GM21526 (cell line): ENCODE measurements at regions not wholly inside any gene's neighbourhood (a gene's known extent, or its start where the extent isn't known, plus 50 kb on each side); places are given as distances from the start of the nearest gene placed in this dataset.
"Not testable (repeated sequence)": the region's sequence is repeated elsewhere in the genome, so short reads cannot be mapped to it uniquely, and the experiment has no call there.

Experiments used
- ATAC-seq: cut with Tn5 transposase; IDR thresholded peaks from one replicate; pipeline ENCODE4 v1.9.1; 2021; ENCODE audit warnings: moderate library complexity; ENCODE audit not compliant: unreplicated experiment, low FRiP score

DNA sequence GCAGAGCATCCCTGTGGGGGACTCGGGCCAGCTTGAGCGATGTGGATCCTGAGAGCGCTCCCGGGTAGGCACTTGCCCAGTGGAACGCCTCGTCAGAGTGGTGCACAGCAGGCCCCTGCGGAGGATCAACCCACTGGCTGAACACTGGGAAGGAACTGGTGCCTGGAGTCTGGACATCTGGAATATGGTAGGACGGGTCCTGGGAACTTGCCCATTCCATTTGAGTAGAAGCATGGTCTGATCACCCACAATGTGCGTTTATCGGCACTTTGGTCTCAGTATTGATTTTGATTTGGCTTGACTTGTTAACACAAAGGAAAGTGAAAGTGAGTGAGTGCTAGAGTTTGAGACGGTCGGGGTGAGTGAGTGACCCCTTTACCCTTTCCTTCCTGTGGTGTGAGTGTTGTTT is 1336.2 kb upstream of the CHAC2 start:
- ATAC-seq: no peak

GRCh38 chr2:52429740-52430139 is 1337.9 kb upstream of the CHAC2 start:
- ATAC-seq: no peak

DNA sequence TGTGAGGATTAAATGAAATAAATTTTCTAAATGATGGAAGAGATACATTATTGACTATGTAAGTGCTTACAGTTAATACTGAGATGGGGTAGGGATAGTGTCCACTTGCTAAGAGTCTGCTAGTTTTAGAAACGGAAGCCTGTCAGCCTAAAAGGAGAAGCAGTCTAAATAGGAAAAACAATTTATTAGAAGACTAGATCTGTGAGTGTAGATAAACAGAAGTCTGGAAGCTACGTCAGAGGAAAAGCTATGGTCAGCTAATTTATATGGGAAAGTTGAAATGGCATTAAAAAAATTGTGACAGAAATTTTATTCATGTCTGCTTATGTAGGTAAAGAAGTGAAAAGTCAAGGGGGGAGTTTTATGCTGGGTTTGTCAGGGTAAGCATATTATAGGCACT is 1338.4 kb upstream of the CHAC2 start:
- ATAC-seq: no peak

DNA sequence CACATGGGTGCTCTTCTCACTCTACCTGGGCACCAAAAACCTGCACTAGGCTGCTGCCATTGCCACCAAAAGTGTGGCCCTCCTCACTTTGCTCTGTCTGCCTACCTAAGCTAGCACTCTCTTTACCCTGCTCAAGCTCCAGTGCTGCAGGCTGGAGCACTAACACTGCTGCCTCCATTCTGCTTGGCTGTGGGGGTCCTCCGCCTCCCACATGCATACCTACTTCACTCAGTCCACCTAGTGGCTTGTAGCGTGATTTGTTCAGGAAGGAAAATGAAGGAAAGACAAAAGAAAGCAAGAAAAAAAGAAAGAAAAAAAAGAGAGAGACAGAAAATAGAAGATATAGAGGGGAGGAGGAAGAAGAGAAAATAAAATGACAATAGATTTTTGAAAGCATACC is 1339.4 kb upstream of the CHAC2 start:
- no peak for ATAC-seq

- ATAC-seq: no peak
Measured at GRCh38 chr2:52423655-52424054, 1343.9 kb upstream of the CHAC2 start.

DNA sequence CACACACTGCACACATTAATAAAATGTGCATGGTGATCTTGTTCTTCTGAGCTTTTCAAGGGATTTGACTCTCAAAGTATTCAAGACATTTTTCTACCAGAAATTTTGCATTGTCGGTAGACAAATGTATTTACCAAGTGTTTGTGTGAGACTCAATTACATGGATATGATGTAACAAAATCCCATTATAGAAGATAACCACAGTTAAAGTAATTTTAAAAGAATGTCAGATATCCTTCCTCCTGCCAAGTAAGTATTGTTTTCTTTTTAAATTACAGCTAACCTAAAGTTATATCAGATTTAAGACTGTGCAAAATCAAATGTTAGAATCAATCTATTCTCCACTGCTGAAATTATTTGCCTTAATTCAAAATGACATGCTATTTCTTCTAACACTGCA is 1344.5 kb upstream of the CHAC2 start:
- ATAC-seq: no peak

DNA sequence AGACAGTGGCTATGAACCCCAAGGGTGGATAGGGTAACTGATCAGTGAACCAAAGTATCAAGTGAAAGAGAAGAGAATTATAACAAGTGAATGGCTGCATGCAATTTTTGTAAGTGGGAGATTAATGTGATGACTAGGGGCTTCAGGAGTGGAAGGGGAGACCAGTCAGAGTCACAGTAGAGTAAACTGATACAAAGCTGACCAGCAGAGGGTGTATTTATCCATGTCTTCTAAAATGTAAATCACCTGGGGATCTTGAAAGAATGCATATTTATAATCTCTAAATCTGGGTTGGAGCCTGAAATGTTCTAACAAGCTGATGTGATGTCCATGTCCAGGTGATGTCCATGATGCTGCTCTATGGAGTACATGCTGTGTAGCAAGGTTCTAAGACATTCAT is 1351.3 kb upstream of the CHAC2 start:
- ATAC-seq: no peak

DNA sequence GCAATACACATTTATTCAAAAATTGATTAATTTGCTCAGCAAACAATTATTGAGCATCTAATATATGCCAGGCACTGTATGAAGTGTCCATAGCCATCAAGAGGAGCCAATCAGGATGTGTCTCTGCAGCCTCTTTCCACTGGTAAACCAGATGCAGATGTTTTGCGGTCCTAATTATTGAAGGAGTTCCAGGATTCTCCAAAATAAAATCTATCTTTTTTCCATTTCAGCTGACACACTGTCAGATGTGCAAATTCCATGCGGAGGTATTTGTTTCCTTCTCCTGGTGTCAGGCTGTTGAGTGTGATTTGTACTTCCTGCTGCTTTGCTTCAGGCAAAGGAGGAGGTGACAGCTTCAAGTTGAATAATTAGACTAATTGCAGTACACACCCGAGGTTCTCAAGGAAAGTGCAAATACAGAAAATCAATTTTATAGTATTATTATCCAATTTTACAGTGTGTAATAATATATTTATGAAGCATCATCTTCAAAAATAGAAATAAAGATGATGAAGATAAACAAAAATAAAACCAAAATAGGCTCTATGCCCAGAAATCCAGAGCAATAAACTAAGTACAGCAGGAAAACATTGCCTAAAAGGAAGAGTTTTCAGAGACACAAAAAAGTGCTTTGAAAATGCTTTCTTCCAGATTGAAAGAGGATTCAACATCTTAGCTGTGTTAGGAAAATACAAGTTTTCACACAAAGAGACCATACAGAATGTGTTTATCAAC is 1352.9 kb upstream of the CHAC2 start:
- ATAC-seq: no peak

DNA sequence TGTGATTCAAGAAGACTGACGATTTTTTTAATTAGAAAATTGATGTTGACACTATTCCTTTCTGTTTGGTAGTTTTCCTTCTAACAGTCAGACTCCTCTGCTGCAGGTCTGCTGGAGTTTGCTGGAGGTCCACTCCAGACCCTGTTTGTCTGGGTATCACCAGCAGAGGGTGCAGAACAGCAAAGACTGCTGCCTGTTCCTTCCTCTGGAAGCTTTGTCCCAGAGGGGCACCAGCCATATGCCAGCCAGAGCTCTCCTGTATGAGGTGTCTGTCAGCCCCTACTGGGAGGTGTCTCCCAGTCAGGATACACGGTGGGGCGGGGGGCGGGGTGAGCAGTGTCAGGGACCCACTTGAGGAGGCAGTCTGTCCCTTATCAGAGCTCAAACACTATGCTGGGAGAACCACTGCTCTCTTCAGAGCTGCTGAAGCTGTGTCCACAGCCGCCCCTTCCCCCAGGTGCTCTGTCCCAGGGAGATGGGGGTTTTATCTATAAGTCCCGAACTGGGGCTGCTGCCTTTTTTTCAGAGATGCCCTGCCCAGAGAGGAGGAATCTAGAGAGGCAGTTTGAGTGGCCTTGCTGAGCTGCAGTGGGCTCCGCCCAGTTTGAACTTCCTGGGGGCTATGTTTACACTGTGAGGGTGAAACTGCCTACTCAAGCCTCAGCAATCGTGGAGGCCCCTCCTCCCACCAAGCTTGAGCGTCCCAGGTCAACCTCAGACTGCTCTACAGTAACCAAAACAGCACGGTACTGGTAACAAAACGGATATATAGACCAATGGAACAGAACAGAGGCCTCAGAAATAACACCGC is 1358.1 kb upstream of the CHAC2 start:
- ATAC-seq: not testable (repeated sequence)

- no peak for ATAC-seq
Measured at GRCh38 chr2:52405980-52406379, 1361.6 kb upstream of the CHAC2 start.

- ATAC-seq: no peak
Measured at GRCh38 chr2:52404866-52405265, 1362.7 kb upstream of the CHAC2 start.

DNA sequence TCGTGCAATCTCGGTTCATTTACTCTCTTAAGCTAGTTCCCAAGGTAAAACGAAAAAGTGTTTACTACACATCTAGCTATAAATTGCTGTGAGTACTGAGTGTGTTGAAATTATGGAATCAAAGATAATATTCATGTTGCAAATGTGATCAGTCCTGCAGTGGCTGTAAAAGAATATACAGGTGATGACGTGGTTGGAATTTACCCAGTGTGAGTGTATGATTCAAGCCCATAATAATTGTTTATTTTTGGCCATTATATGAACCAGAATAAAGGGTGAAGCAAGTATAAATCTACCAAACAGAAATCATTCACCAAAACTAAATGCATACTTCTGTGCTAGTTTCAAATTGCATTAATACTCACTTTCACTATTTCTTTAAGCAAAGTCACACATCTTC is 1363.6 kb upstream of the CHAC2 start:
- ATAC-seq: no peak

GRCh38 chr2:52402128-52402527 is 1365.5 kb upstream of the CHAC2 start:
- ATAC-seq: no peak

DNA sequence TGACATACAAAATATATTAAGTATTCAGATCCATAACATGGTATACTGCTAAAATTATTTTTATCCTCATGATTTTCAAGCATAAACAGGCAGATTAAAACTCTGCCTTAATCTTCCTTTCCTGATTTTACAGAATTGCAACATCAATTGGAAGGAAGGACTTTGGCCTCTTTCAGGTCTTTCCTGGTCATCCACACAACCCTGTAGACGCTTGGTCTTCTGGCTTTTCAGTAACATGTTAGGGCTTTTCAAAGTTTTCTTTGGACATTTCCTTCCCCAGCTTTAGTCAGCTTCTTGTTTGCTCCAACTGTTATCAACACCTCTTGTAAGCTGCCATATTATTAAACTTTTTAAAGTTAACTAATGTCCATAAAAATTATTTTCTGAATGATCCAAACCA is 1364.9 kb upstream of the NRXN1 start:
- no peak for ATAC-seq

DNA sequence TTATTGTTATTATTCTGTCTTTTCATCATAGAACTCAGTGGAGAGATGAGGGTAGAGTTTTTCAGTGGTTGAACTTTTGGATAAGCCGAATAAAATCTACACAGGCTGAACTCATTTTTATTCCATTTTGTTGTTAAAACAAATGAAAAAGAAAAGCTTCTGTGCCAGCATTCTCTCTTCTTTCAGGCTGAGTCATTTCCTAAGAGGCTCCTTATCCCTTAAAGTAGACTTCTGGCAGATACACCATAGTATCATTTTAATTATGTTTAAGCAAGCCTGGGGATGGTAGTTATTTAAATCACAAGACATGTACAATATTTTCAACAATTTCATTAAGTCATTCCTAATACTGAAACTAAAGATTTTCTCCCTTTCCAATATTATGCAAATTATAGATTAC is 1364.0 kb upstream of the NRXN1 start:
- no peak for ATAC-seq

- ATAC-seq: no peak
Measured at GRCh38 chr2:52391621-52392020, 1359.7 kb upstream of the NRXN1 start.

DNA sequence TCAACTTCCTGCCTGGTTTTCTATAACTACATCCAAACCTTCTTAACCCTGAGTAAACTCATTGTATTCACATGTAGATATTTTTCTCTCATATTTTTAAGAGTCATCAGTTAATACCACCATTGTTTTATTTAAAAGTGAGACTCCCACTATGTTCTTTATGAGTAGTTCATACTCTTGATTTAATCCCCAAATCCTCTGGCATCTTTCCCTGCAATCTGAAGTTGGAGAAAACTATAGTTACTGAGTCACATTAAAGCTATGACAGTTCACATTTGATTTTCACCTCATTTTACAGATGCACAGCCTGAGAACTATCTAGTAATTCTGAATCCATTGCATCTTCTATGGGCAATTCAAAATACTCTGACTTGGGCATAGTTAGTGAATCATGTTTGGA is 1358.7 kb upstream of the NRXN1 start:
- ATAC-seq: no peak

DNA sequence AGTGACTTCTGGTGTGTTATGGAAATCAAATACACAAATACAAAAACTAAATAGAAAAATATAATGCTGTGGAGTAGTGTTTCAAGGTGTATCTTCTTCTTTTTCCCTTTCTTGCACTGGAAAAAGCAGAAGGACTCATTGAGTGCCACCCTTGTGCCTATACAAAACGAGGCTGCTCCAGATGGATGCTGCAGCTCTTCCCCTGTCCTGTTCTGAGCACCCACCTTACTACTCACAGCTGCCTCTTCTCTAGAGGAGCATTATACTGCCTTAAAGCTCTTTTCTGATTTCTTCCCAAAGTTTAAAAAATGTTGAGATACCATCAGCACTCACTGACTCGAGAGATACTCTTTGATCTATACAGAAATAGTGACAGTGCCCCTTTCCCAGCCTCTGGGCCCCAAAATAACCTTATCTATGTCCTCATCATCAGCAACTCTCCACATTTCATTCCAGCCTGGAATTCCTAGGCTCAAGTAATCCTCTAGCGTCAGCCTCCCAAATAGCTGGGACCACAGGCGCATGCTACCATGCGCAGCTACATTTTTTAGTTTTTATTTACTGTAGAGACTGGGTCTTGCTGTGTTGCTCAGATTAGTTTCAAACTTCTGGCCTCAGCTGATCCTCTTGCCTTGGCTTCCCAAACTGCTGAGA is 1356.1 kb upstream of the NRXN1 start:
- no peak for ATAC-seq

DNA sequence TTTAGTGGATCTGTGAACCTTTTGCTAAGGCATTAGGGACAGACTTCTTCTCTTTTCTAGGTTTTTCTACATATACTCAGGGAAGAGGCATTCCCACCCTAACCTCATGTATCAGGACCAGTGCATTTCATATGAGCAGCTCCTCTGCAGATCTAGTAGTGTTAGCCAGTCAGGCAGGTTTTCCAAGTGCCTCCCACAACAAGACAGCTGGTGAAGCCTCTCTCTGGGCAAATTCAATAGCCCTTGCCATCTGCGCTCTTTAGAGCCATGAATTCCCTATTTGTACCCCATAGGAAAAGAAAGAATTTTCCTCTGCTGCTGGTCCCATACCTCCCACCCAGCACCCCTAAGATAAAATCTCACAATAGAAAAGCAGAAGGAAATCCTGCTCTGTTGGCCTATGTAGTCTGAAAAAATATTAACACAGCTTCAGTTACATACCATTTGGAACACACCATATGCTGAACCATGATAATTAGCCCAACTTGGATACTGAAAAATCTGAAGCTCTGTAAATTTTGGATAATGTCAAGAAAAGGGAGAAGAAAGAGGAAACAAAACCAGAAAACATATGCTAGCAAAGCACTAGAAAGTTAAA is 1354.6 kb upstream of the NRXN1 start:
- no peak for ATAC-seq

GRCh38 chr2:52383541-52383940 is 1351.6 kb upstream of the NRXN1 start:
- no peak for ATAC-seq

GRCh38 chr2:52369178-52369577 is 1337.2 kb upstream of the NRXN1 start:
- no peak for ATAC-seq
